ENCODE measurements at regions not wholly inside any gene's neighbourhood (a gene's known extent, or its start where the extent isn't known, plus 50 kb on each side); places are given as distances from the start of the nearest gene placed in this dataset.

- TF ChIP-seq CTCF (IDR thresholded peaks at IDR 0.05; ENCODE audit: control insufficient read depth, insufficient read depth, low read depth, low read length, missing control alignments), result no peak
- DNase-seq (ENCODE audit: low read depth), result no peak
- H3K4me3 ChIP-seq (ENCODE audit: control insufficient read depth, low read depth, low read length), result no peak overlapping the region
Observed at GRCh38 chr10:90168244-90168643, 466.9 kb downstream of the KIF20B start.

DNA sequence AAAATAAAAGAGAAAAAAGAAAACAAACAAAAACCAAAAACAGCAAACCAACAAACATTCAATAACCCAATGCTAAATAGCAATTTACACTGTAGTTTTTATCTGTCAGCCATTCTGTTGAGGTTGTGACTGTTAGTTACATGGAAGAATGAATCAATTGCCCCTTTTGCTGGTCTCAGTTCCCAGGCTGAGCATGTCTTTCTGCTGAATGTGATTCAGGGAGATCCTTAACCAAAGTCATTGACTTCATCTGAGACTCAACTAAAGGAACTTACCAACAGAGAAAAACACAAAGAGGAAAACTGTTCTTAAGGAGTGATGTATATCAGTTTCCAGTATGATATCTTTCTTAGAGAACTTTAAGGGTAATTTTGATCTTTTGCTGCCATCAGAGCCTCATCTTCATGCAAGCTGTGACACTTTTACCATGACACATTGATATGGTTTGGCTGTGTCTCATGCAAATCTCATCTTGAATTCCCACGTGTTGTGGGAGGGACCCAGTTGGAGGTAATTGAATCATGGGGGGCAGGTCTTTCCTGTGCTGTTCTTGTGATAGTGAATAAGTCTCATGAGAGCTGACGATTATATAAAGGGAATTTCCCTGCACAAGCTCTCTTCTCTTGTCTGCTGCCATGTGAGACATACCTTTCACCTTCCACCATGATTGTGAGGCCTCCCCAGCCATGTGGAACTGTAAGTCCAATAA is 469.8 kb downstream of the KIF20B start:
- H3K4me3 ChIP-seq (ENCODE audit: control insufficient read depth, low read depth, low read length), result no peak overlapping the region
- no peak for DNase-seq (ENCODE audit: low read depth)
- no peak for TF ChIP-seq CTCF (IDR thresholded peaks at IDR 0.05; ENCODE audit: control insufficient read depth, insufficient read depth, low read depth, low read length, missing control alignments)

DNA sequence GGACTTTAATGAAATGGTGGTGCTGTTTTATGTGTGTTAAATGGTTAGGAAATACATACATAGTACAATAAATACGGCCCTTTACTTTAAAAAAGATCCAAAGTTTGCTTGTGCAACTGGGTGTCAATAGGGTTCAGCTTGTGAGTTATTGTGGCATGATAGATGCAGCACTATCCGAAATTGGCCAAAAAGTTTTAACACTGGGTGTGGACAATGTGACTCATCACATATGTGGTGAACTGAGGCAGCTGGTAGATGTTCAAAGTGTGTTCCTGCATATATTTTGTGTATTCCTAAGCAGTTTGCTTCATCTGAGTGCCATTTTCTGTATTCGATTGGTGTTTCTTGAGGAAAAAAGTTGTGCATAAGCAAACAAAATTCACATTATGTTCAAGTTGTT is 473.1 kb downstream of the KIF20B start:
- TF ChIP-seq CTCF (IDR thresholded peaks at IDR 0.05; ENCODE audit: control insufficient read depth, insufficient read depth, low read depth, low read length, missing control alignments), result no peak
- no peak overlapping the region for H3K4me3 ChIP-seq (ENCODE audit: control insufficient read depth, low read depth, low read length)
- DNase-seq (ENCODE audit: low read depth), result no peak

GRCh38 chr10:90175161-90175681 is 473.8 kb downstream of the KIF20B start:
- DNase-seq (ENCODE audit: low read depth), result no peak
- no peak for TF ChIP-seq CTCF (IDR thresholded peaks at IDR 0.05; ENCODE audit: control insufficient read depth, insufficient read depth, low read depth, low read length, missing control alignments)
- no peak overlapping the region for H3K4me3 ChIP-seq (ENCODE audit: control insufficient read depth, low read depth, low read length)

- peak; percentile 51 for DNase-seq (ENCODE audit: low read depth)
- TF ChIP-seq CTCF (IDR thresholded peaks at IDR 0.05; ENCODE audit: control insufficient read depth, insufficient read depth, low read depth, low read length, missing control alignments), result no peak
- no peak overlapping the region for H3K4me3 ChIP-seq (ENCODE audit: control insufficient read depth, low read depth, low read length)
Observed at GRCh38 chr10:90179696-90180407, 478.5 kb downstream of the KIF20B start.

DNA sequence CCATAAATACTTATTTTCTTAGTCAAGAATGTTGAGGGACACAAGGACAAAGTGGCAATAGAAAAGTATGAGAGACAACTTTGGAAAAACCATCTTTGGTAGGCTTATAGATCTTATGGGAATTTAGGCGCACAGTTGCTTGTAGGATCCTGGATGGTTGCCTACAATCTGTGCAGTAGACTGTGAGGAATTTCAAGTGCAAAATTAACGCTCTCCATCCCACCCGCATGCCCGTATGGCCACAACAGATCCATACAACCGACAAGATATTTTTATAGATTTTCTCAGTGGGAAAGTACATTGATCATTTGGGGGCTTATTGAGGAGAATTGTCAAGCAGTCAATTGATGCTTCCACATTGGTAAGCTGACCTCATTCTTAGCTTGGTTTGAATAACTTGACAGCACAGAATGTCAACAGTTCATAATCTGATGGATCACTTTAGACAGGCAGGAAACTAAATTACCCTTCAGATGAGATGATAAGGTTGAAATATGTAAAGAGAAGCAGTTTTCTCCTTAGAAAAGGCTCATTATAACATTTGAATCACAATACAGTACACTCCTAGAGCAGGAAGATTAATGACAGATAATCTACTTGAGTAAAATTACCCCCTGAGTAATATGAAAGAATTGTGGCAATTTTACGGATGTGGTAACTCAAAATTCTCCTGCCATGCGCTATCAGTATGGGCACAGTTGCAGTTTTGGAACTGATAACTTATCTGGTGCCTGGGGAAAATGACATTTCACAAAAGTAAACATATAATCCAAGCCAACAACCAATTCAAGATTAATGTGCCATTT is 479.7 kb downstream of the KIF20B start:
- no peak for TF ChIP-seq CTCF (IDR thresholded peaks at IDR 0.05; ENCODE audit: control insufficient read depth, insufficient read depth, low read depth, low read length, missing control alignments)
- no peak overlapping the region for H3K4me3 ChIP-seq (ENCODE audit: control insufficient read depth, low read depth, low read length)
- DNase-seq (ENCODE audit: low read depth), result no peak

All from AG09309 (cell line).